HPDE6-E6E7 (cell line): ENCODE measurements at regions not wholly inside any gene's neighbourhood (a gene's known extent, or its start where the extent isn't known, plus 50 kb on each side); places are given as distances from the start of the nearest gene placed in this dataset.
"Not testable (repeated sequence)": the region's sequence is repeated elsewhere in the genome, so short reads cannot be mapped to it uniquely, and the experiment has no call there.

Experiments used
- DNase-seq: peaks from one replicate; pipeline ENCODE4 v3.0.0; 2011; ENCODE audit warnings: missing footprints; ENCODE audit errors: extremely low spot score

DNA sequence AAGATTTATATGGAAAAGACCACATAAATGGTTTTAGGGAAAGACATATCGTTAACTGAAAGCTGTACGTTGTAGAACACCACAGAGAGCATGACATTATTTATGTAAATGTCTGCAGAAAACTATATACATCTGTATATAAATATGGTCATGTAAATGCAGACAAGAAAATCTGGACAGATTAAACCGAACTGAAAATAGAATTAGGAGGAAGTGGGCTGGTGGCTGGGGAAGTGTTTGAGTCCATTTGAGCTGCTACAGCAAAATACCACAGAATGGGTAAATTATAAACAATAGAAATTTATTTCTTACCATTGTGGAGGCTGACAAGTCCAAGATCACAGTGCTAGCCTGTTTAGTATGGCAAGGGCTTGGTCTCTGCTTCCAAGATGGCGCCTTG lies 56.3 kb upstream of the USP6NL start:
- DNase-seq, result no peak

DNA sequence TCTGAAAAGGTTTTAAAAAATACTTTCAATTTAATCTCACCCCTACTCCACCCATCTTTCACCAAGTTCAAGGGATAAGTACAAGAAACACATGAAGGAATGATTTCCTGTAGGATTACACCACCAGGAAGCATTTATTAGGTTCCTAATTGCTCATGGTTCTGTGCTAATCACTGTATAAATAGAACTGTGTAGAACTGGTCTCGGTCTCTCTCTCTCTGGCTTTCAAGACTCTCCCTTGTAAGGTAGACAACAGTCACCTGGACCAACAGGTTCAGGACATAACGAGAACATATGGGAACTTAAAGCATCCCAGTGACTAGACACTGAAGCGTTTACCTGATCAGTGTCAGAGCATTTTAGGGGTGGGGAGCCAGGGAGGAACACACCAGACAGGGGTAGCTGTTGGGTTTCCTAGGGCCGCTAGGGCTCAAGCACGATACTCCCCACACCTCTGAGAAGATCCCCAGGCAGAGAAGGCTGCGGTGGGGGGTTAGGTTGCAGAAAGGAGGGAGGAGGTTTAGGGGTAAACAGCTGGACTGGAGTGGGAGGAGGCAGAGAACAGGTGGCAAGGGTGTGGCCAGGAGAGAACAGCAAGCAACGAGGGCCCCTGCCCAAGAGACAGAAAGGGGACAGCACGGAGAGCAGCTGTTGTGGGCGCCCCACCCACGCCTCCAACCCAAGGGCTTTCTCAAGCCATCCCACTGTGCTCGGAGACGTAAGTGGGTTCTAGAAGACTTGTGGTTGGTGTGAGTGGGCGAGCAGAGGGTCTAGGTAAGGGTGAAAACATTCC lies 52.5 kb upstream of the USP6NL start:
- no peak for DNase-seq

DNA sequence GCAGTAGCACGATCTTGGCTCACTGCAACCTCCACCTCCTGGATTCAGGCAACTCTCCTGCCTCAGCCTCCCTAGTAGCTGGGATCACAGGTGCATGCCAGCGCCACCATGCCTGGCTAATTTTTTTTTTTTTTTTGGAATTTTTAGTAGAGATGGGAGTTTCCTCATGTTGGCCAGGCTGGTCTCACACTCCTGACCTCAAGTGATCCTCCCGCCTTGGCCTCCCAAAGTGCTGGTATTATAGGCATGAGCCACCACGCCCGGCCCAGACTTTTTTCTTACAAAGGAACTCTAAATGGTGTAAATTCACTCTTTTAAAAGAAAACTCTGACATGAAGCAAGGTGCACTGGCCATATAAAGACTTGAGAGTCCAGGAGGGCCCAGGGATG lies 51.7 kb upstream of the USP6NL start:
- DNase-seq, result not testable (repeated sequence)

DNA sequence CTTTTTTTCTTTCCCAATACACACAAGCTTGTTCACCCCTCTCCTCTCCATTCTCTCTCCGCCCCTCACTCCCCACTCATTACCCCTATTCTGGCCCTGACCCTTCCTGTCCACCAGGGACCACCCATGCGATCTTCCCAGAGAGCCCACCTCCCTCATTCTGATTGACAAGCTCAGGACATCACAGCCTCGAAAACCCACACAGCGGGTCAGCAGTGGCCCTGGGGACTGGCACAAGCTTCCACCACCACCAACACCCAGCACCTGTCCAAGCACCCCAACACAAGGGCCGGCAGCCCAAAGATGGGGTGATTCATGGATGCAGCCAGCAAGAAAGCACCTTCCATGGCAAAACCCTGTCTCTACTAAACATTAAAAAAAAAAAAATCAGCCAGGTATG lies 50.0 kb upstream of the USP6NL start:
- DNase-seq, result no peak
